GM23338 (cell line): ENCODE measurements at regions not wholly inside any gene's neighbourhood (a gene's known extent, or its start where the extent isn't known, plus 50 kb on each side); places are given as distances from the start of the nearest gene placed in this dataset.

Source experiments
- ATAC-seq: fragments of 200-7000 bp; cut with Tn5 transposase; 3 replicates; pipeline ENCODE4 v1.9.1; 2020
- DNase-seq: peaks from one replicate; pipeline ENCODE4 v3.0.0-alpha.2; 2015; ENCODE audit warnings: low spot score
- H2AFZ ChIP-seq: fragments of 200-600 bp; sonication (generic); 2 replicates; pipeline ENCODE4 v1.8.0; 2016; ENCODE audit warnings: antibody characterized with exemption, mild to moderate bottlenecking, moderate library complexity
- H3F3A ChIP-seq: fragments of 200-600 bp; sonication (generic); replicated peaks from 2 replicates; pipeline ENCODE4 v1.8.0; 2017; ENCODE audit warnings: antibody characterized with exemption, mixed run types, low read depth
- H3K27ac ChIP-seq: fragments of 200-600 bp; sonication (generic); 2 replicates; pipeline ENCODE4 v1.6.1; 2016; ENCODE audit warnings: low read depth
- H3K27me3 ChIP-seq: fragments of 200-600 bp; sonication (generic); 2 replicates; pipeline ENCODE4 v1.8.0; 2016; ENCODE audit warnings: mild to moderate bottlenecking, mixed run types, moderate library complexity; ENCODE audit not compliant: insufficient read depth
- H3K36me3 ChIP-seq: fragments of 200-600 bp; sonication (generic); 2 replicates; pipeline ENCODE4 v1.8.0; 2016; ENCODE audit warnings: mild to moderate bottlenecking; ENCODE audit not compliant: insufficient read depth
- H3K4me1 ChIP-seq: fragments of 200-600 bp; sonication (generic); 2 replicates; pipeline ENCODE4 v1.8.0; 2016; ENCODE audit warnings: mild to moderate bottlenecking, moderate library complexity; ENCODE audit not compliant: insufficient read depth
- H3K4me2 ChIP-seq: fragments of 200-600 bp; sonication (generic); 2 replicates; pipeline ENCODE4 v1.7.1; 2017; ENCODE audit warnings: mixed run types
- H3K4me3 ChIP-seq: fragments of 200-600 bp; sonication (generic); 2 replicates; pipeline ENCODE4 v1.6.1; 2016; ENCODE audit warnings: mixed run types
- H3K79me2 ChIP-seq: fragments of 200-600 bp; sonication (generic); replicated peaks from 2 replicates; pipeline ENCODE4 v1.8.0; 2017; ENCODE audit warnings: mild to moderate bottlenecking; ENCODE audit not compliant: insufficient read depth
- H3K9me2 ChIP-seq: fragments of 200-600 bp; sonication (generic); 2 replicates; pipeline ENCODE4 v1.8.0; 2017; ENCODE audit not compliant: insufficient read depth
- H4K20me1 ChIP-seq: fragments of 200-600 bp; sonication (generic); replicated peaks from 2 replicates; pipeline ENCODE4 v1.8.0; 2017; ENCODE audit warnings: mild to moderate bottlenecking; ENCODE audit not compliant: insufficient read depth
- H3K27ac Mint-ChIP-seq: 2 replicates; pipeline ENCODE4 v1.8.0; 2020; ENCODE audit warnings: inconsistent platforms, mild to moderate bottlenecking, moderate library complexity, mixed read lengths
- H3K27me3 Mint-ChIP-seq: 3 replicates; pipeline ENCODE4 v1.8.0; 2022; ENCODE audit warnings: low read depth, mild to moderate bottlenecking, moderate library complexity, mixed read lengths, inconsistent platforms; ENCODE audit not compliant: insufficient read depth, poor library complexity
- H3K36me3 Mint-ChIP-seq: 3 replicates; pipeline ENCODE4 v1.8.0; 2021; ENCODE audit warnings: low read depth, mild to moderate bottlenecking, inconsistent platforms, moderate library complexity, mixed read lengths
- H3K4me1 Mint-ChIP-seq: 3 replicates; pipeline ENCODE4 v1.8.0; 2020; ENCODE audit warnings: mild to moderate bottlenecking, inconsistent platforms, mixed read lengths
- H3K4me3 Mint-ChIP-seq: 3 replicates; pipeline ENCODE4 v1.8.0; 2021; ENCODE audit warnings: moderate library complexity, mild to moderate bottlenecking, inconsistent platforms, mixed read lengths
- H3K9me3 Mint-ChIP-seq: 3 replicates; pipeline ENCODE4 v1.8.0; 2020; ENCODE audit warnings: moderate library complexity, mild to moderate bottlenecking, inconsistent platforms, mixed read lengths
- CREB1 ChIP-seq: fragments of 250-450 bp; sonication (Bioruptor Pico); IDR thresholded peaks from 2 replicates; pipeline ENCODE4 v1.5.0; 2020; ENCODE audit warnings: low read depth, mild to moderate bottlenecking, moderate library complexity
- ETS1 ChIP-seq: IDR thresholded peaks from 2 replicates; pipeline ENCODE4 v1.6.1; 2016; ENCODE audit warnings: antibody characterized with exemption
- EZH2 ChIP-seq: fragments of 200-600 bp; sonication (generic); IDR thresholded peaks from one replicate; pipeline ENCODE4 v1.8.0; 2017; ENCODE audit warnings: antibody characterized with exemption, mild to moderate bottlenecking, low read depth; ENCODE audit not compliant: unreplicated experiment
- EZH2phosphoT487 ChIP-seq: fragments of 200-600 bp; sonication (generic); IDR thresholded peaks from one replicate; pipeline ENCODE4 v1.8.1; 2018; ENCODE audit warnings: antibody characterized with exemption; ENCODE audit not compliant: unreplicated experiment
- JUNB ChIP-seq: IDR thresholded peaks from one replicate; pipeline ENCODE4 v1.6.1; 2016; ENCODE audit warnings: antibody characterized with exemption; ENCODE audit not compliant: unreplicated experiment
- NANOG ChIP-seq: IDR thresholded peaks from 2 replicates; pipeline ENCODE4 v1.6.1; 2016; ENCODE audit warnings: antibody characterized with exemption, borderline replicate concordance
- POLR2AphosphoS5 ChIP-seq: IDR thresholded peaks from 2 replicates; pipeline ENCODE4 v1.6.1; 2016; ENCODE audit warnings: antibody characterized with exemption, low read depth
- STAT1 ChIP-seq: IDR thresholded peaks from one replicate; pipeline ENCODE4 v1.6.1; 2016; ENCODE audit warnings: antibody characterized with exemption; ENCODE audit not compliant: unreplicated experiment
- ZNF114 ChIP-seq: fragments of 250-450 bp; sonication (Bioruptor Pico); IDR thresholded peaks from 2 replicates; pipeline ENCODE4 v1.5.0; 2020; ENCODE audit warnings: mild to moderate bottlenecking, moderate library complexity
- ZNF462 ChIP-seq: fragments of 250-450 bp; sonication (Bioruptor Pico); IDR thresholded peaks from 2 replicates; pipeline ENCODE4 v1.5.0; 2020; ENCODE audit warnings: mild to moderate bottlenecking, moderate library complexity
- TF ChIP-seq, protein P1 (sequence below): IDR thresholded peaks from one replicate; pipeline ENCODE4 v1.6.1; 2018; ENCODE audit warnings: antibody characterized with exemption; ENCODE audit not compliant: unreplicated experiment
- TF ChIP-seq, protein P2 (sequence below), 2 experiments: fragments of 200-600 bp in 1 of 2; sonication (generic) in 1 of 2; conservative IDR thresholded peaks; 2 replicates each; pipeline versions ENCODE4 v1.5.1 to v1.6.1; 2016 to 2017; ENCODE audit warnings: antibody characterized with exemption in 2 of 2, low read depth in 2 of 2, mild to moderate bottlenecking in 2 of 2, moderate library complexity in 1 of 2

DNA sequence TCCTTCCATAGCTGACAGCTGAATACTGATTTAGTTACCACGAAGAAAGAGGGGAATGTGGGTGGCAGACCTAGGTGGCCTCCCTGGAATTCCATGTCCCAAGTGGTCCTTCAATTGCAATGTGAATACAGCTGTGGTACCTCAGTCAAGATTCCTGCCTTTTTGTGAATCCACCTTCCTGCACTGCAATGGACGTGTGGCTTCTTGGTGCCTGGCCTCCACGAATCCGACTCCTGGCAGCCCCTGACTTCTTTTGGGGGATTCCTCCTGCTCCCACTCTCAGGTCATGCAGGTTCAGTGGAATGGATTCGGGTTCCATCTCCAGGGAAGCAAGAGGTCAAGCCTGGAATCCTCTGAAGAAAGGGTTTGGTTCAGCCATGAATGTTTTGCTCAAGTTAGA is 117.8 kb downstream of the DACT2 start:
- no peak overlapping the region for H2AFZ ChIP-seq
- Mint-ChIP-seq H3K27ac (no peak overlapping the region), H3K9me3 (peaks cover 16% of the 10 kb centered on the region), H3K36me3 (peaks cover 6% of the 10 kb centered on the region; the same call in 1 of the 3 replicates), H3K4me1 (peaks cover 10% of the 10 kb centered on the region; the same call in 2 of the 3 replicates), H3K27me3 (peaks cover 9% of the 10 kb centered on the region), H3K4me3 (no peak overlapping the region)
- DNase-seq (no peak), ATAC-seq (no peak)
- H3K36me3 ChIP-seq = no peaks in the 10 kb centered on the region
- H3F3A ChIP-seq = no peaks in the 10 kb centered on the region
- H3K4me1 ChIP-seq = no peaks in the 10 kb centered on the region
- H3K27ac ChIP-seq = no peak overlapping the region
- no peaks in the 10 kb centered on the region; the same call in 1 of the 2 replicates for H3K9me2 ChIP-seq
- no peaks in the 10 kb centered on the region for H4K20me1 ChIP-seq
- TF ChIP-seq ZNF114 (CRISPR knock-in tag) (no peak), CREB1 (no peak), EZH2phosphoT487 (no peak), ZNF462 (no peak), JUNB (no peak), EZH2 (no peak), ETS1 (no peak), NANOG (no peak), STAT1 (no peak), POLR2AphosphoS5 (no peak)
- TF ChIP-seq, protein P1, sequence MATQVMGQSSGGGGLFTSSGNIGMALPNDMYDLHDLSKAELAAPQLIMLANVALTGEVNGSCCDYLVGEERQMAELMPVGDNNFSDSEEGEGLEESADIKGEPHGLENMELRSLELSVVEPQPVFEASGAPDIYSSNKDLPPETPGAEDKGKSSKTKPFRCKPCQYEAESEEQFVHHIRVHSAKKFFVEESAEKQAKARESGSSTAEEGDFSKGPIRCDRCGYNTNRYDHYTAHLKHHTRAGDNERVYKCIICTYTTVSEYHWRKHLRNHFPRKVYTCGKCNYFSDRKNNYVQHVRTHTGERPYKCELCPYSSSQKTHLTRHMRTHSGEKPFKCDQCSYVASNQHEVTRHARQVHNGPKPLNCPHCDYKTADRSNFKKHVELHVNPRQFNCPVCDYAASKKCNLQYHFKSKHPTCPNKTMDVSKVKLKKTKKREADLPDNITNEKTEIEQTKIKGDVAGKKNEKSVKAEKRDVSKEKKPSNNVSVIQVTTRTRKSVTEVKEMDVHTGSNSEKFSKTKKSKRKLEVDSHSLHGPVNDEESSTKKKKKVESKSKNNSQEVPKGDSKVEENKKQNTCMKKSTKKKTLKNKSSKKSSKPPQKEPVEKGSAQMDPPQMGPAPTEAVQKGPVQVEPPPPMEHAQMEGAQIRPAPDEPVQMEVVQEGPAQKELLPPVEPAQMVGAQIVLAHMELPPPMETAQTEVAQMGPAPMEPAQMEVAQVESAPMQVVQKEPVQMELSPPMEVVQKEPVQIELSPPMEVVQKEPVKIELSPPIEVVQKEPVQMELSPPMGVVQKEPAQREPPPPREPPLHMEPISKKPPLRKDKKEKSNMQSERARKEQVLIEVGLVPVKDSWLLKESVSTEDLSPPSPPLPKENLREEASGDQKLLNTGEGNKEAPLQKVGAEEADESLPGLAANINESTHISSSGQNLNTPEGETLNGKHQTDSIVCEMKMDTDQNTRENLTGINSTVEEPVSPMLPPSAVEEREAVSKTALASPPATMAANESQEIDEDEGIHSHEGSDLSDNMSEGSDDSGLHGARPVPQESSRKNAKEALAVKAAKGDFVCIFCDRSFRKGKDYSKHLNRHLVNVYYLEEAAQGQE = no peak
- TF ChIP-seq, protein P2, sequence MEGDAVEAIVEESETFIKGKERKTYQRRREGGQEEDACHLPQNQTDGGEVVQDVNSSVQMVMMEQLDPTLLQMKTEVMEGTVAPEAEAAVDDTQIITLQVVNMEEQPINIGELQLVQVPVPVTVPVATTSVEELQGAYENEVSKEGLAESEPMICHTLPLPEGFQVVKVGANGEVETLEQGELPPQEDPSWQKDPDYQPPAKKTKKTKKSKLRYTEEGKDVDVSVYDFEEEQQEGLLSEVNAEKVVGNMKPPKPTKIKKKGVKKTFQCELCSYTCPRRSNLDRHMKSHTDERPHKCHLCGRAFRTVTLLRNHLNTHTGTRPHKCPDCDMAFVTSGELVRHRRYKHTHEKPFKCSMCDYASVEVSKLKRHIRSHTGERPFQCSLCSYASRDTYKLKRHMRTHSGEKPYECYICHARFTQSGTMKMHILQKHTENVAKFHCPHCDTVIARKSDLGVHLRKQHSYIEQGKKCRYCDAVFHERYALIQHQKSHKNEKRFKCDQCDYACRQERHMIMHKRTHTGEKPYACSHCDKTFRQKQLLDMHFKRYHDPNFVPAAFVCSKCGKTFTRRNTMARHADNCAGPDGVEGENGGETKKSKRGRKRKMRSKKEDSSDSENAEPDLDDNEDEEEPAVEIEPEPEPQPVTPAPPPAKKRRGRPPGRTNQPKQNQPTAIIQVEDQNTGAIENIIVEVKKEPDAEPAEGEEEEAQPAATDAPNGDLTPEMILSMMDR (conservative IDR thresholded peaks at IDR 0.05; ENCODE audit: low read depth in 2 of 2) = no peak
- no peak overlapping the region for H3K4me3 ChIP-seq
- no peaks in the 10 kb centered on the region for H3K27me3 ChIP-seq
- H3K79me2 ChIP-seq = no peaks in the 10 kb centered on the region
- no peak overlapping the region for H3K4me2 ChIP-seq
